Vagina (tissue), 2 donors: ENCODE measurements at regions not wholly inside any gene's neighbourhood (a gene's known extent, or its start where the extent isn't known, plus 50 kb on each side); places are given as distances from the start of the nearest gene placed in this dataset.

Experiments
- CTCF ChIP-seq, 3 experiments: fragments of 450-650 bp in 2 of 3; fragments of 200-600 bp in 1 of 3; sonication (generic) in 1 of 3; IDR thresholded peaks; one replicate each; pipeline ENCODE4 v1.5.1; 2017 to 2019; ENCODE audit warnings: antibody characterized with exemption in 3 of 3, mild to moderate bottlenecking in 2 of 3, moderate library complexity in 2 of 3
- POLR2A ChIP-seq, 2 donors: fragments of 450-650 bp; IDR thresholded peaks; one replicate each; pipeline ENCODE4 v1.6.1; 2017; ENCODE audit warnings: antibody characterized with exemption in 2 of 2, mild to moderate bottlenecking in 2 of 2, moderate library complexity in 2 of 2
- POLR2AphosphoS5 ChIP-seq, 2 donors: sonication (generic); formaldehyde crosslinking; IDR thresholded peaks; one replicate each; pipeline ENCODE4 v1.9.0; 2017; ENCODE audit warnings: antibody characterized with exemption in 2 of 2, mild to moderate bottlenecking in 2 of 2, low read depth in 1 of 2; ENCODE audit not compliant: insufficient read depth in 1 of 2

- TF ChIP-seq CTCF (IDR thresholded peaks at IDR 0.05), result no peak
- no peak for TF ChIP-seq POLR2AphosphoS5 (IDR thresholded peaks at IDR 0.05; ENCODE audit: insufficient read depth in 1 of 2, low read depth in 1 of 2)
- TF ChIP-seq POLR2A (IDR thresholded peaks at IDR 0.05), result no peak
These were observed 242.6 kb upstream of the MAF start for GRCh38 chr16:79843145-79843544.
